ENCODE measurements at regions not wholly inside any gene's neighbourhood (a gene's known extent, or its start where the extent isn't known, plus 50 kb on each side); places are given as distances from the start of the nearest gene placed in this dataset.
A peak's percentile ranks its signal among the peaks of the same experiment; 100 is the strongest.

- no peak overlapping the region for H3K9ac ChIP-seq (ENCODE audit: low read length)
- ChIA-PET CTCF (no interaction called here), POLR2A (ENCODE audit: unreplicated experiment) (no interaction called here)
- H3K27me3 ChIP-seq (ENCODE audit: low read length), result peaks cover 14% of the 10 kb centered on the region
- H3K27ac ChIP-seq (ENCODE audit: low read length), result no peak overlapping the region
- no peak overlapping the region for H3K4me3 ChIP-seq (ENCODE audit: low read length)
- no peaks in the 10 kb centered on the region for H3K79me2 ChIP-seq (ENCODE audit: low read length)
- H3K4me2 ChIP-seq (ENCODE audit: low read length), result no peak overlapping the region
- no peaks in the 10 kb centered on the region for H3K9me2 ChIP-seq (replicated peaks; ENCODE audit: low read length)
- intact Hi-C loops (cut with micrococcal nuclease), result no loop called here
- H3K36me3 ChIP-seq (ENCODE audit: low read depth, low read length), result no peaks in the 10 kb centered on the region
- TF ChIP-seq EZH2 (IDR thresholded peaks at IDR 0.05; ENCODE audit: low read length, unreplicated experiment) (no peak), CTCF (conservative IDR thresholded peaks at IDR 0.05; ENCODE audit: low read depth, low read length) (no peak), EZH2phosphoT487 (IDR thresholded peaks at IDR 0.05; ENCODE audit: borderline replicate concordance, low read length) (no peak)
- no TSS peak for BruUV-seq (replicated peaks)
- DNase-seq, result no peak
- H3F3A ChIP-seq (ENCODE audit: low read length, unreplicated experiment), result no peaks in the 10 kb centered on the region
- H4K20me1 ChIP-seq (ENCODE audit: low read length), result no peaks in the 10 kb centered on the region
- H3K9me3 ChIP-seq (ENCODE audit: low read length), result no peaks in the 10 kb centered on the region
- H3K4me1 ChIP-seq (ENCODE audit: insufficient read depth, low read length), result no peaks in the 10 kb centered on the region
- no peak overlapping the region for H2AFZ ChIP-seq (ENCODE audit: low read length)
- ATAC-seq, result no peak
These were observed 50.9 kb upstream of the UBASH3B start for GRCh38 chr11:122604621-122605020.

GRCh38 chr11:122601141-122602125, 54.1 kb upstream of the UBASH3B start:
- no peak overlapping the region for H2AFZ ChIP-seq (ENCODE audit: low read length)
- no peak overlapping the region for H3K27ac ChIP-seq (ENCODE audit: low read length)

More at GRCh38 chr11:122601141-122602125, 54.1 kb upstream of the UBASH3B start:
- no peaks in the 10 kb centered on the region for H3K9me2 ChIP-seq (replicated peaks; ENCODE audit: low read length)
- no peak overlapping the region for H3K4me3 ChIP-seq (ENCODE audit: low read length)
- peak; percentile 27 for DNase-seq
- no peak overlapping the region for H3K4me2 ChIP-seq (ENCODE audit: low read length)
- H4K20me1 ChIP-seq (ENCODE audit: low read length), result no peaks in the 10 kb centered on the region
- peaks cover 38% of the 10 kb centered on the region for H3K27me3 ChIP-seq (ENCODE audit: low read length)
- H3K79me2 ChIP-seq (ENCODE audit: low read length), result no peaks in the 10 kb centered on the region
- no peaks in the 10 kb centered on the region for H3K9me3 ChIP-seq (ENCODE audit: low read length)
- TF ChIP-seq CTCF (conservative IDR thresholded peaks at IDR 0.05; ENCODE audit: low read depth, low read length) (no peak), EZH2phosphoT487 (IDR thresholded peaks at IDR 0.05; ENCODE audit: borderline replicate concordance, low read length) (no peak), EZH2 (IDR thresholded peaks at IDR 0.05; ENCODE audit: low read length, unreplicated experiment) (no peak)
- ATAC-seq, result peak; percentile 37; the same call in 1 of the 2 replicates
- H3F3A ChIP-seq (ENCODE audit: low read length, unreplicated experiment), result no peaks in the 10 kb centered on the region
- no peaks in the 10 kb centered on the region for H3K4me1 ChIP-seq (ENCODE audit: insufficient read depth, low read length)
- ChIA-PET CTCF (interaction anchor here (0.5 kb wide), 1 partner anchor 251 kb away, joined by 4 read pairs; no protein-coding TSS in a partner anchor), POLR2A (ENCODE audit: unreplicated experiment) (interaction anchor here (0.6 kb wide), 1 partner anchor 24 kb away, joined by 4 read pairs; no protein-coding TSS in a partner anchor)
- H3K9ac ChIP-seq (ENCODE audit: low read length), result no peak overlapping the region
- intact Hi-C loops (cut with micrococcal nuclease), result no loop called here
- H3K36me3 ChIP-seq (ENCODE audit: low read depth, low read length), result no peaks in the 10 kb centered on the region
- no TSS peak for BruUV-seq (replicated peaks)

All from PC-3 (cell line).